GM19025 (cell line): ENCODE measurements at regions not wholly inside any gene's neighbourhood (a gene's known extent, or its start where the extent isn't known, plus 50 kb on each side); places are given as distances from the start of the nearest gene placed in this dataset.

Experiments
- ATAC-seq: cut with Tn5 transposase; IDR thresholded peaks from one replicate; pipeline ENCODE4 v1.9.1; 2021; ENCODE audit warnings: mild to moderate bottlenecking, low read depth, moderate library complexity; ENCODE audit not compliant: unreplicated experiment

GRCh38 chr15:38072007-38072347 is 137.5 kb downstream of the TMCO5A start:
- no peak for ATAC-seq

GRCh38 chr15:38072348-38073177 is 138.1 kb downstream of the TMCO5A start:
- ATAC-seq: peak; percentile 64

- ATAC-seq: no peak
These were observed 138.9 kb downstream of the TMCO5A start for GRCh38 chr15:38073178-38073946.

GRCh38 chr15:38074029-38074428 is 139.6 kb downstream of the TMCO5A start:
- ATAC-seq: no peak

GRCh38 chr15:38075466-38075865 is 141.0 kb downstream of the TMCO5A start:
- ATAC-seq: no peak

- no peak for ATAC-seq
These were observed 142.3 kb downstream of the TMCO5A start for GRCh38 chr15:38076786-38077185.

GRCh38 chr15:38079236-38079635 is 144.8 kb downstream of the TMCO5A start:
- ATAC-seq: no peak

- ATAC-seq: no peak
These were observed 146.3 kb downstream of the TMCO5A start for GRCh38 chr15:38080651-38081275.

- ATAC-seq: peak; percentile 77
These were observed 149.8 kb downstream of the TMCO5A start for GRCh38 chr15:38084289-38084688.

- peak; percentile 57 for ATAC-seq
These were observed 150.7 kb downstream of the TMCO5A start for GRCh38 chr15:38085114-38085513.

GRCh38 chr15:38085931-38086568 is 151.6 kb downstream of the TMCO5A start:
- no peak for ATAC-seq

GRCh38 chr15:38086611-38087010 is 152.2 kb downstream of the TMCO5A start:
- ATAC-seq: no peak

- ATAC-seq: no peak
These were observed 154.5 kb downstream of the TMCO5A start for GRCh38 chr15:38088971-38089370.

GRCh38 chr15:38090223-38090622 is 155.8 kb downstream of the TMCO5A start:
- no peak for ATAC-seq

GRCh38 chr15:38090678-38091077 is 156.2 kb downstream of the TMCO5A start:
- ATAC-seq: no peak

GRCh38 chr15:38091078-38091645 is 156.7 kb downstream of the TMCO5A start:
- ATAC-seq: no peak

- ATAC-seq: no peak
These were observed 158.7 kb upstream of the SPRED1 start for GRCh38 chr15:38093931-38094330.

GRCh38 chr15:38102972-38103371 is 149.7 kb upstream of the SPRED1 start:
- ATAC-seq: no peak

GRCh38 chr15:38103564-38103963 is 149.1 kb upstream of the SPRED1 start:
- no peak for ATAC-seq

GRCh38 chr15:38111070-38111469 is 141.6 kb upstream of the SPRED1 start:
- no peak for ATAC-seq

- no peak for ATAC-seq
These were observed 140.2 kb upstream of the SPRED1 start for GRCh38 chr15:38112406-38112805.
